NT2/D1 (cell line): ENCODE measurements at regions not wholly inside any gene's neighbourhood (a gene's known extent, or its start where the extent isn't known, plus 50 kb on each side); places are given as distances from the start of the nearest gene placed in this dataset.

ENCODE experiments used
- SUZ12 ChIP-seq: IDR thresholded peaks from 2 replicates; pipeline ENCODE4 v1.6.1; 2011; ENCODE audit not compliant: insufficient read length, insufficient read depth; ENCODE audit errors: extremely low read depth
- YY1 ChIP-seq: IDR thresholded peaks from 2 replicates; pipeline ENCODE4 v1.6.1; 2011; ENCODE audit not compliant: insufficient read length, insufficient read depth
- ZNF274 ChIP-seq: IDR thresholded peaks from 2 replicates; pipeline ENCODE4 v1.6.1; 2011; ENCODE audit warnings: mild to moderate bottlenecking, low read depth, low read length

- TF ChIP-seq YY1 (no peak), SUZ12 (no peak), ZNF274 (no peak)
Observed at GRCh38 chrX:97682991-97683840, 799.5 kb downstream of the RPA4 start.
